GM10266 (cell line): ENCODE measurements at regions not wholly inside any gene's neighbourhood (a gene's known extent, or its start where the extent isn't known, plus 50 kb on each side); places are given as distances from the start of the nearest gene placed in this dataset.

ENCODE experiments used
- DNase-seq: peaks from one replicate; pipeline ENCODE4 v3.0.0; 2012; ENCODE audit errors: extremely low spot score
- CTCF ChIP-seq: IDR thresholded peaks from 2 replicates; pipeline ENCODE4 v1.5.1; 2012; ENCODE audit warnings: mild to moderate bottlenecking, low read depth; ENCODE audit not compliant: control insufficient read depth, insufficient read depth; ENCODE audit errors: missing control alignments

- DNase-seq: no peak
- TF ChIP-seq CTCF: no peak
Observed at GRCh38 chr15:81901319-81901718, 144.5 kb downstream of the MEX3B start.

GRCh38 chr15:81899730-81900129 is 146.1 kb downstream of the MEX3B start:
- DNase-seq: no peak
- no peak for TF ChIP-seq CTCF

GRCh38 chr15:81899024-81899423 is 146.8 kb downstream of the MEX3B start:
- no peak for TF ChIP-seq CTCF
- DNase-seq: no peak

GRCh38 chr15:81897057-81897677 is 148.7 kb downstream of the MEX3B start:
- no peak for TF ChIP-seq CTCF
- DNase-seq: no peak

GRCh38 chr15:81896356-81896755 is 149.5 kb downstream of the MEX3B start:
- no peak for DNase-seq
- TF ChIP-seq CTCF: no peak

GRCh38 chr15:81895723-81896122 is 150.1 kb downstream of the MEX3B start:
- no peak for TF ChIP-seq CTCF
- DNase-seq: no peak

GRCh38 chr15:81894061-81894460 is 151.8 kb downstream of the MEX3B start:
- TF ChIP-seq CTCF: no peak
- DNase-seq: no peak
